ENCODE measurements at regions not wholly inside any gene's neighbourhood (a gene's known extent, or its start where the extent isn't known, plus 50 kb on each side); places are given as distances from the start of the nearest gene placed in this dataset.
"Not testable (repeated sequence)": the region's sequence is repeated elsewhere in the genome, so short reads cannot be mapped to it uniquely, and the experiment has no call there.

- not testable (repeated sequence) for TF ChIP-seq CTCF (IDR thresholded peaks at IDR 0.05; ENCODE audit: low read depth, low read length); POLR2A (IDR thresholded peaks at IDR 0.05; ENCODE audit: extremely low read depth, insufficient read length)
These were observed 190.0 kb downstream of the TFAP2B start for GRCh38 chr6:51008693-51009092.
